A673 (cell line): ENCODE measurements at regions not wholly inside any gene's neighbourhood (a gene's known extent, or its start where the extent isn't known, plus 50 kb on each side); places are given as distances from the start of the nearest gene placed in this dataset.

Experiments used
- BruUV-seq: library from RNA; stranded (reverse); fragments of 400-500 nt; replicated peaks from 2 replicates; lab custom pipeline; 2021; lab: Mats Ljungman, UMichigan
- CTCF ChIA-PET: fragments of 300-600 bp; sonication (Branson Sonifier 250); formaldehyde crosslinking; loops from one replicate; lab custom pipeline; 2022; ENCODE audit warnings: antibody characterized with exemption; lab: Charles Lee
- POLR2A ChIA-PET: fragments of 300-600 bp; sonication (Branson Sonifier 250); formaldehyde crosslinking; loops from one replicate; lab custom pipeline; 2022; ENCODE audit warnings: antibody characterized with exemption; ENCODE audit not compliant: low non-redundant PET; lab: Charles Lee
- DNase-seq: peaks from one replicate; pipeline ENCODE4 v3.0.0-alpha.2; 2015; ENCODE audit warnings: low spot score
- H3K27ac ChIP-seq: fragments of 200-600 bp; sonication (generic); 2 replicates; pipeline ENCODE4 v1.5.1; 2016; ENCODE audit warnings: mixed run types, low read depth, mild to moderate bottlenecking, mixed read lengths, antibody characterized with exemption, low read length; ENCODE audit not compliant: poor library complexity, severe bottlenecking
- H3K27me3 ChIP-seq: fragments of 200-600 bp; sonication (generic); replicated peaks from 2 replicates; pipeline ENCODE4 v1.6.1; 2017; ENCODE audit warnings: mixed run types, low read depth, mild to moderate bottlenecking, mixed read lengths, antibody characterized with exemption, low read length; ENCODE audit not compliant: insufficient read depth, poor library complexity
- H3K36me3 ChIP-seq: fragments of 200-600 bp; sonication (generic); 2 replicates; pipeline ENCODE4 v1.6.1; 2016; ENCODE audit warnings: mixed run types, mild to moderate bottlenecking, mixed read lengths, antibody characterized with exemption, low read length; ENCODE audit not compliant: insufficient read depth, poor library complexity, severe bottlenecking
- H3K4me1 ChIP-seq: fragments of 200-600 bp; sonication (generic); 2 replicates; pipeline ENCODE4 v1.6.1; 2017; ENCODE audit warnings: mixed run types, mild to moderate bottlenecking, mixed read lengths, antibody characterized with exemption, low read length; ENCODE audit not compliant: insufficient read depth, poor library complexity, severe bottlenecking
- H3K4me3 ChIP-seq: fragments of 200-600 bp; sonication (generic); 2 replicates; pipeline ENCODE4 v1.5.1; 2016; ENCODE audit warnings: low read depth, mixed run types, mild to moderate bottlenecking, mixed read lengths, low read length; ENCODE audit not compliant: poor library complexity, severe bottlenecking
- H3K9me3 ChIP-seq: fragments of 200-600 bp; sonication (generic); 2 replicates; pipeline ENCODE4 v1.6.1; 2016; ENCODE audit warnings: mixed run types, low read depth, mild to moderate bottlenecking, mixed read lengths, antibody characterized with exemption, low read length; ENCODE audit not compliant: poor library complexity, severe bottlenecking
- CTCF ChIP-seq: fragments of 300-800, 200-600 bp; sonication (generic); conservative IDR thresholded peaks from 2 replicates; pipeline ENCODE4 v1.5.1; 2017; ENCODE audit warnings: low read depth, mild to moderate bottlenecking, antibody characterized with exemption, low read length, moderate library complexity, mixed read lengths
- EZH2 ChIP-seq: fragments of 200-600 bp; sonication (generic); IDR thresholded peaks from 2 replicates; pipeline ENCODE4 v1.6.1; 2017; ENCODE audit warnings: borderline replicate concordance, low read depth, mild to moderate bottlenecking, mixed read lengths, antibody characterized with exemption, low read length; ENCODE audit not compliant: poor library complexity, severe bottlenecking
- intact Hi-C: fragments of 100-400 bp; cut with micrococcal nuclease; formaldehyde crosslinking; loops from one replicate; pipeline ENCODE4 v1.10.0; 2022; ENCODE audit not compliant: unreplicated experiment

DNA sequence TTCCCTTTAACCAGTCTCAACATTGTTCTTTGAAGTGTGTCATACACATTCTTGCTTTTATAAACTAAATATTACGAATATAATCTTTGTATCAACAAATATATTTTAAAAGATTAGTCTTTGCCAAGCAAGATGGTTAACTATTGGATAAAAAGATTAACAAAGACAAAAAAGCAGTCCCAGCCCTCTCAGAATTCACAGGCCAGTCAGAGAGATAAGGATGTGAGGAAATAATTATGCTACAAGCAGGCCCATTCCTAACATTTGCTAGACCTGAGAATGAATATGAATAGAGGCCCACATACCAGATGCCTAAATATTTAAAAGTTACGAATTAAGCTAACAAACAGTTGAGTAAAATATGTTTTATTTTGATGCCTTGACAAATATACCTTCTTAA is 457.7 kb downstream of the CETN3 start:
- BruUV-seq: no TSS peak
- TF ChIP-seq CTCF: no peak
- TF ChIP-seq EZH2: no peak
- ChIA-PET POLR2A (no interaction called here), CTCF (no interaction called here)
- no peak overlapping the region for H3K4me3 ChIP-seq
- H3K9me3 ChIP-seq: no peaks in the 10 kb centered on the region
- no peak for DNase-seq
- H3K36me3 ChIP-seq: no peaks in the 10 kb centered on the region
- H3K27ac ChIP-seq: no peak overlapping the region
- H3K27me3 ChIP-seq: no peaks in the 10 kb centered on the region
- intact Hi-C loops: no loop called here
- H3K4me1 ChIP-seq: no peaks in the 10 kb centered on the region

DNA sequence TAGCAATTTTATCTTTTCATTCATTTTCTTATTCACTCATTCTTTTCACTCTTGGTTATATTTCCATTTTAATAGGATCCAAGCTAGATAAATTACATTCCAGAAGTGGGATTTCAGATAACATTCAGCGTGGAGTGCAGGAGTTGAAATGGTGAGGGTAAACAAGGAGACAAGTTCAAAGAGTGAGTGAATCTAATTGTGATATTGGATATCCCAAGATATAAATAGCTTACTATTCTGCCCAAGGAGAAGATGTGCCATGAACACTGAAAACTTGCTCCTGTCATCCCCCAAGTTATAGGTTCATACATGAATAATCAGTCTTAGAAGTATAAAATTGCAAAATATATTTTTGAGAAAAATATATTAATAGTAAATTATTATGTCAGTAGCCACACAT is 459.3 kb downstream of the CETN3 start:
- no peak for DNase-seq
- BruUV-seq: no TSS peak
- POLR2A ChIA-PET: no interaction called here
- no peaks in the 10 kb centered on the region for H3K36me3 ChIP-seq
- H3K27ac ChIP-seq: no peak overlapping the region
- H3K27me3 ChIP-seq: no peaks in the 10 kb centered on the region
- H3K4me3 ChIP-seq: no peak overlapping the region
- no peak for TF ChIP-seq EZH2
- no peak for TF ChIP-seq CTCF
- no peaks in the 10 kb centered on the region for H3K4me1 ChIP-seq
- CTCF ChIA-PET: no interaction called here
- intact Hi-C loops: no loop called here
- H3K9me3 ChIP-seq: no peaks in the 10 kb centered on the region

DNA sequence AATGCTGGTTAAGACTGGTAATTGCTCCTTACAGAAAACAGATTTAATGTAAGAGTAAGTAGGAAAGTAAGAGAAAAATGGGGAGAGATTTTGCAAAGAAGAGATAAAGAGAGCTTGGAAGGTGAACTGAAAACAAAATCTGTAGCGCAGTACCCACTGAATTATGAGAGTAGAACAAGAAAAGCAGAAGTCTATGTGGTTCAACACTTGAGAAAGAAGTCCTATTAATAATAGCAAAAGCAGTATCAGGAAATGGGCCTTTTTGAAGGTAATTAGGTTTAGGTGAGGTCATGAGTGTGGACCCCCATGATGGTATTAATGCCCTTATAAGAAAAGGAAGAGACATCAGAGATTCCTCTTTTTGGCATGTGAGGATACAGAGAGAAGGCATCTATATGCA is 460.6 kb downstream of the CETN3 start:
- no peak for TF ChIP-seq EZH2
- TF ChIP-seq CTCF: no peak
- BruUV-seq: no TSS peak
- ChIA-PET CTCF (no interaction called here), POLR2A (no interaction called here)
- Histone ChIP-seq H3K27me3 (no peaks in the 10 kb centered on the region), H3K9me3 (no peaks in the 10 kb centered on the region), H3K4me3 (no peak overlapping the region), H3K36me3 (no peaks in the 10 kb centered on the region), H3K27ac (no peak overlapping the region), H3K4me1 (no peaks in the 10 kb centered on the region)
- no peak for DNase-seq
- intact Hi-C loops: no loop called here
